ENCODE measurements at regions not wholly inside any gene's neighbourhood (a gene's known extent, or its start where the extent isn't known, plus 50 kb on each side); places are given as distances from the start of the nearest gene placed in this dataset.

DNA sequence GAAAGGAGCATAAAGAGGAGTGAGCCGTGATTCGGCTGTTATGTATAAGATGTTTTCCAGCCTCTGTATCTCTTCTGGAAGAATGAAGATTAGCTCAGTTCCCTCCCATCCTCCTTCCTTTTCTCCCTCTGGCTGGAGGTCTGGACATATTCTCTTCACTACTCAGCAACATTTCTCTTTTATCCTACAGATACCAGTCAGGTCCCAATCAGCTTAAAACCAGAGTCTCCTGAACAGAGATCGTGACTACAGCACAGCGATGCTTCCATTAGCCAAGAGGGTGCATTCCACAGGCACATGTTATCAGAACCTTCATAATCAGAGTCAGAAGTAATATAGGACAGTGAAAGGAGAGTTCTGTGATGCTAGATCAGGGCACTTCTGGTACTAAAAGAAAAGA, 133.9 kb upstream of the SOX4 start:
- no peak overlapping the region for H2AK5ac ChIP-seq (ENCODE audit: low read depth, low read length)
- no peak overlapping the region for H3K23ac ChIP-seq (ENCODE audit: low read depth, low read length, poor library complexity)
- H2BK5ac ChIP-seq (ENCODE audit: low read length) = no peak overlapping the region
- no peaks in the 10 kb centered on the region for H3K36me3 ChIP-seq (replicated peaks in 1 of 2; ENCODE audit: control insufficient read depth in 2 of 2, insufficient read depth in 2 of 2, low read length in 2 of 2)
- no peak overlapping the region for H3K27ac ChIP-seq (replicated peaks; ENCODE audit: low read length)
- no peaks in the 10 kb centered on the region for H3K79me1 ChIP-seq (ENCODE audit: low read depth, low read length)
- no peak overlapping the region for H4K91ac ChIP-seq (ENCODE audit: low read depth, low read length, poor library complexity)
- H2AFZ ChIP-seq (ENCODE audit: low read length) = no peak overlapping the region
- H2BK12ac ChIP-seq (ENCODE audit: low read length) = no peak overlapping the region
- no peak overlapping the region for H4K8ac ChIP-seq (ENCODE audit: low read depth, low read length)
- H3K9ac ChIP-seq (ENCODE audit: low read depth, low read length, poor library complexity) = no peak overlapping the region
- DNase-seq (ENCODE audit: low spot score) = no peak
- H2BK120ac ChIP-seq (ENCODE audit: low read depth, low read length) = no peak overlapping the region
- no peaks in the 10 kb centered on the region for H3K9me3 ChIP-seq (replicated peaks in 1 of 2; ENCODE audit: control insufficient read depth in 2 of 2, insufficient read depth in 1 of 2, low read depth in 1 of 2, low read length in 2 of 2)
- no peak overlapping the region for H3K14ac ChIP-seq (ENCODE audit: low read length)
- no peak overlapping the region for H3K18ac ChIP-seq (ENCODE audit: low read length)
- no peak overlapping the region for H3K4me2 ChIP-seq (ENCODE audit: insufficient read depth, low read length, poor library complexity, severe bottlenecking)
- H3K4ac ChIP-seq (ENCODE audit: low read length) = no peak overlapping the region
- H2BK15ac ChIP-seq (ENCODE audit: low read length) = no peak overlapping the region
- WGBS, 2 donors (ENCODE audit: extremely low coverage in 2 of 2, insufficient read length in 2 of 2, insufficient replicate concordance in 1 of 2) = no CpG with 5 or more reads among the region's 4 CpGs
- H3K4me3 ChIP-seq (ENCODE audit: low read length in 2 of 2) = no peak overlapping the region
- H3K4me1 ChIP-seq (ENCODE audit: control insufficient read depth in 2 of 2, insufficient read depth in 1 of 2, low read depth in 1 of 2, low read length in 2 of 2) = no peaks in the 10 kb centered on the region
- no peaks in the 10 kb centered on the region for H3K27me3 ChIP-seq (ENCODE audit: control insufficient read depth in 3 of 3, insufficient read depth in 3 of 3, low read depth in 1 of 3, low read length in 3 of 3)

DNA sequence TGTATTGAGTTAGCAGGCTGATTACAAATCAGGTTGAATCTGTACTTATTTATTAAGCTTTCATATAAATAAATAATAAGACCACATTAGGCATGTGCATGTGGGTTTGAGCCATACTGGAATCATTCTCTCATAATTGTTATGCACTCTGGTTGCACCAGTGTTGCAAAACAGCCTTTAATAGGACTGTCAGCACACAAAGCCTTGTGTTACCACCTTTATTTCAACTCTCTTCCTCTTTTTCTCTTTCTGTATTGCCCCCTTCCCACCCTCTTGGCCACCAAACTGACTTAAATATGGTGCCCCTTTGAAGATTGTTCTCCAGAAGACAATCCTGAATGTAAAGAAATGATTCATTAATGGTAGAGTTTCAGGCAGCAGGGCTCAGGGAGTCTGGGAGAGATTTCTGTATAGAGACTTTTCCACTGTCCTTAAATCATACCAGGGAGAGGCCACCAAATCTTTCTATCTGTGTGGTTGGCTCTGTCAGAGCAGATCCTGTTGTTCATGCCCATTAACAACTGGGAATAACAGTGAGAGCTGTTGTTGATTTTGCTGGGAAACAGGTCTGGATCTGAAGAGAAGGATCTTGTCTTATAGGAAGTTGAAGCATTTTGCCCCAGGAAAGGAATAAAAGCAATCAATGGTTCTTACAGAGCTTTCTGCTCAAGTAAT, 131.6 kb upstream of the SOX4 start:
- Histone ChIP-seq H2BK12ac (ENCODE audit: low read length) (no peak overlapping the region), H3K79me1 (ENCODE audit: low read depth, low read length) (peaks cover under 1% of the 10 kb centered on the region), H3K18ac (ENCODE audit: low read length) (no peak overlapping the region), H3K4ac (ENCODE audit: low read length) (no peak overlapping the region), H3K23ac (ENCODE audit: low read depth, low read length, poor library complexity) (no peak overlapping the region), H2BK5ac (ENCODE audit: low read length) (no peak overlapping the region), H4K91ac (ENCODE audit: low read depth, low read length, poor library complexity) (no peak overlapping the region), H2AFZ (ENCODE audit: low read length) (no peak overlapping the region), H3K36me3 (replicated peaks in 1 of 2; ENCODE audit: control insufficient read depth in 2 of 2, insufficient read depth in 2 of 2, low read length in 2 of 2) (no peaks in the 10 kb centered on the region), H3K14ac (ENCODE audit: low read length) (no peak overlapping the region), H4K8ac (ENCODE audit: low read depth, low read length) (no peak overlapping the region), H2AK5ac (ENCODE audit: low read depth, low read length) (no peak overlapping the region), H3K4me3 (ENCODE audit: low read length in 2 of 2) (no peak overlapping the region), H2BK15ac (ENCODE audit: low read length) (no peak overlapping the region), H3K27ac (replicated peaks; ENCODE audit: low read length) (no peak overlapping the region), H2BK120ac (ENCODE audit: low read depth, low read length) (no peak overlapping the region), H3K9ac (ENCODE audit: low read depth, low read length, poor library complexity) (no peak overlapping the region), H3K27me3 (ENCODE audit: control insufficient read depth in 3 of 3, insufficient read depth in 3 of 3, low read depth in 1 of 3, low read length in 3 of 3) (no peaks in the 10 kb centered on the region), H3K9me3 (replicated peaks in 1 of 2; ENCODE audit: control insufficient read depth in 2 of 2, insufficient read depth in 1 of 2, low read depth in 1 of 2, low read length in 2 of 2) (peaks cover 2 to 3% of the 10 kb centered on the region in 2 donors), H3K4me1 (ENCODE audit: control insufficient read depth in 2 of 2, insufficient read depth in 1 of 2, low read depth in 1 of 2, low read length in 2 of 2) (no peaks in the 10 kb centered on the region), H3K4me2 (ENCODE audit: insufficient read depth, low read length, poor library complexity, severe bottlenecking) (no peak overlapping the region)
- DNase-seq (ENCODE audit: low spot score) = no peak

DNA sequence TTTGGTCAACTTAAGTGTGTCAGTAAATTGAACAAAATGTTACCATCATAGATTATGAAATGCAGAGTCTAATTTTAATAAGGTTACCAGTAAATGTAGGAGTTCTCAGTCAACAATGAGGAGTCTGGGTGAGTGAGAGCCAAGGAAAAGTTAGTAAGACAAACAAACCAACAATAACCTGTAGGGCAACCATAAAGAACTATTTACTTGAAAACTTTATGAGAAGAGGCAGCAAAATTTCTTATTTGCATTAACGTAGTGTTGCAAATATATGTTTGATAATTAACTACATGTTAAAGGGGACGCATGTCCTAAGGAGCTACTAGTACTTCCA, 131.1 kb upstream of the SOX4 start:
- Histone ChIP-seq H4K8ac (ENCODE audit: low read depth, low read length) (no peak overlapping the region), H2AK5ac (ENCODE audit: low read depth, low read length) (no peak overlapping the region), H3K36me3 (replicated peaks in 1 of 2; ENCODE audit: control insufficient read depth in 2 of 2, insufficient read depth in 2 of 2, low read length in 2 of 2) (no peaks in the 10 kb centered on the region), H2BK5ac (ENCODE audit: low read length) (no peak overlapping the region), H2AFZ (ENCODE audit: low read length) (no peak overlapping the region), H2BK12ac (ENCODE audit: low read length) (no peak overlapping the region), H3K79me1 (ENCODE audit: low read depth, low read length) (peaks cover 3% of the 10 kb centered on the region), H4K91ac (ENCODE audit: low read depth, low read length, poor library complexity) (no peak overlapping the region), H2BK15ac (ENCODE audit: low read length) (no peak overlapping the region), H3K4ac (ENCODE audit: low read length) (no peak overlapping the region), H3K23ac (ENCODE audit: low read depth, low read length, poor library complexity) (no peak overlapping the region), H3K9me3 (replicated peaks in 1 of 2; ENCODE audit: control insufficient read depth in 2 of 2, insufficient read depth in 1 of 2, low read depth in 1 of 2, low read length in 2 of 2) (peaks cover 4 to 6% of the 10 kb centered on the region in 2 donors), H3K4me3 (ENCODE audit: low read length in 2 of 2) (no peak overlapping the region), H3K27me3 (ENCODE audit: control insufficient read depth in 3 of 3, insufficient read depth in 3 of 3, low read depth in 1 of 3, low read length in 3 of 3) (no peaks in the 10 kb centered on the region), H2BK120ac (ENCODE audit: low read depth, low read length) (no peak overlapping the region), H3K27ac (replicated peaks; ENCODE audit: low read length) (no peak overlapping the region), H3K4me1 (ENCODE audit: control insufficient read depth in 2 of 2, insufficient read depth in 1 of 2, low read depth in 1 of 2, low read length in 2 of 2) (no peaks in the 10 kb centered on the region), H3K4me2 (ENCODE audit: insufficient read depth, low read length, poor library complexity, severe bottlenecking) (no peak overlapping the region), H3K9ac (ENCODE audit: low read depth, low read length, poor library complexity) (no peak overlapping the region), H3K14ac (ENCODE audit: low read length) (no peak overlapping the region), H3K18ac (ENCODE audit: low read length) (no peak overlapping the region)
- WGBS, 2 donors (ENCODE audit: extremely low coverage in 2 of 2, insufficient read length in 2 of 2, insufficient replicate concordance in 1 of 2) = no CpG with 5 or more reads among the region's 2 CpGs
- DNase-seq (ENCODE audit: low spot score) = no peak

DNA sequence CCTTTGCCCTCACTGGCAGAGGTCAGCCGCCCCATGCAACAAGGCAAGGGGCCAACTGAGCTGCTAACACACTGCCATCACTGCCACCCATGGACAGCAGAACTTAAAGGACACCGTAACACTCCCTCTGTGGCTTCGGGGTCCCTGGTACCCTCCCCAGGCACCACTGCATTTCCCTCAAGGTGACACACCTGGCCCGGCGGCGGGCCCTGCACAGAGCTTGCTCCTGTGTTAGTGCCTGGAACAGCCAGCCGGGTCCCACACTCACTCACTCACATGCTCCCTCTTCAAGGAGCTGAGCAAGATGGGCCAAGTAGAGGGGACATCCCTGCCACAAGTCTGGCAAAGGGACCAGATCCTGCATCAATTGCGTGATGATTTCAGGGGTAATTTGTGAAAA, 126.5 kb upstream of the SOX4 start:
- H3K4ac ChIP-seq (ENCODE audit: low read length) = no peak overlapping the region
- H3K9me3 ChIP-seq (replicated peaks in 1 of 2; ENCODE audit: control insufficient read depth in 2 of 2, insufficient read depth in 1 of 2, low read depth in 1 of 2, low read length in 2 of 2) = peaks cover 4 to 6% of the 10 kb centered on the region in 2 donors
- no peak overlapping the region for H3K9ac ChIP-seq (ENCODE audit: low read depth, low read length, poor library complexity)
- no peak overlapping the region for H2BK5ac ChIP-seq (ENCODE audit: low read length)
- peak overlapping the region; percentile 80 for H3K18ac ChIP-seq (ENCODE audit: low read length)
- peak overlapping the region; percentile 76 for H2BK120ac ChIP-seq (ENCODE audit: low read depth, low read length)
- no peak overlapping the region for H3K4me3 ChIP-seq (ENCODE audit: low read length in 2 of 2)
- H3K4me2 ChIP-seq (ENCODE audit: insufficient read depth, low read length, poor library complexity, severe bottlenecking) = no peak overlapping the region
- peaks cover 0 to 3% of the 10 kb centered on the region in 2 donors for H3K4me1 ChIP-seq (ENCODE audit: control insufficient read depth in 2 of 2, insufficient read depth in 1 of 2, low read depth in 1 of 2, low read length in 2 of 2)
- no peak overlapping the region for H3K27ac ChIP-seq (replicated peaks; ENCODE audit: low read length)
- H3K27me3 ChIP-seq (ENCODE audit: control insufficient read depth in 3 of 3, insufficient read depth in 3 of 3, low read depth in 1 of 3, low read length in 3 of 3) = no peaks in the 10 kb centered on the region
- H2AK5ac ChIP-seq (ENCODE audit: low read depth, low read length) = no peak overlapping the region
- H4K91ac ChIP-seq (ENCODE audit: low read depth, low read length, poor library complexity) = no peak overlapping the region
- H2AFZ ChIP-seq (ENCODE audit: low read length) = no peak overlapping the region
- peak overlapping the region; percentile 73 for H3K23ac ChIP-seq (ENCODE audit: low read depth, low read length, poor library complexity)
- H2BK15ac ChIP-seq (ENCODE audit: low read length) = peak overlapping the region; percentile 71
- WGBS, 2 donors (ENCODE audit: extremely low coverage in 2 of 2, insufficient read length in 2 of 2, insufficient replicate concordance in 1 of 2) = no CpG with 5 or more reads among the region's 8 CpGs
- H4K8ac ChIP-seq (ENCODE audit: low read depth, low read length) = peak overlapping the region; percentile 65
- no peaks in the 10 kb centered on the region for H3K36me3 ChIP-seq (replicated peaks in 1 of 2; ENCODE audit: control insufficient read depth in 2 of 2, insufficient read depth in 2 of 2, low read length in 2 of 2)
- peaks cover 3% of the 10 kb centered on the region for H3K79me1 ChIP-seq (ENCODE audit: low read depth, low read length)
- H2BK12ac ChIP-seq (ENCODE audit: low read length) = peak overlapping the region; percentile 73
- no peak overlapping the region for H3K14ac ChIP-seq (ENCODE audit: low read length)
- no peak for DNase-seq (ENCODE audit: low spot score)

Data from neuronal stem cell (in vitro differentiated cells).